Testis (tissue), 2 donors: ENCODE measurements at regions not wholly inside any gene's neighbourhood (a gene's known extent, or its start where the extent isn't known, plus 50 kb on each side); places are given as distances from the start of the nearest gene placed in this dataset.

Experiments used
- DNase-seq: peaks from one replicate; pipeline ENCODE4 v3.0.0-alpha.2; 2019
- H3K27ac ChIP-seq, 2 donors: fragments of 200-600 bp; sonication (generic); one replicate each; pipeline ENCODE4 v1.5.1; 2019
- H3K27me3 ChIP-seq: fragments of 200-600 bp; sonication (generic); one replicate; pipeline ENCODE4 v1.5.1; 2019
- H3K36me3 ChIP-seq: fragments of 200-600 bp; sonication (generic); one replicate; pipeline ENCODE4 v1.5.1; 2017; ENCODE audit warnings: low read depth; ENCODE audit errors: missing control alignments
- H3K4me1 ChIP-seq: fragments of 200-600 bp; sonication (generic); one replicate; pipeline ENCODE4 v1.5.1; 2019
- H3K4me3 ChIP-seq, 2 donors: fragments of 200-600 bp; sonication (generic); one replicate each; pipeline ENCODE4 v1.5.1; 2017 to 2019
- H3K9me3 ChIP-seq: fragments of 200-600 bp; sonication (generic); one replicate; pipeline ENCODE4 v1.5.1; 2017
- CTCF ChIP-seq, 3 experiments: fragments of 450-650 bp in 2 of 3; fragments of 200-600 bp in 1 of 3; sonication (generic) in 1 of 3; IDR thresholded peaks; one replicate each; pipeline ENCODE4 v1.5.1; 2016 to 2019; ENCODE audit warnings: antibody characterized with exemption in 3 of 3, mild to moderate bottlenecking in 2 of 3, moderate library complexity in 1 of 3
- POLR2A ChIP-seq: fragments of 450-650 bp; IDR thresholded peaks from one replicate; pipeline ENCODE4 v1.6.1; 2017; ENCODE audit warnings: antibody characterized with exemption, mild to moderate bottlenecking, moderate library complexity
- WGBS, 2 donors: methylation state at CpG; one replicate each; pipeline ENCODE4 v1.1.5; 2018; 5-methylcytosine and 5-hydroxymethylcytosine counted together
- intact Hi-C: fragments of 100-400 bp; cut with DNase I; formaldehyde crosslinking; loops from one replicate; pipeline ENCODE4 v1.15.1; 2023; ENCODE audit warnings: low total_unique reads

GRCh38 chrX:110955706-110956105 is 140.3 kb upstream of the PAK3 start:
- H3K9me3 ChIP-seq = no peaks in the 10 kb centered on the region
- intact Hi-C loops = no loop called here
- TF ChIP-seq POLR2A (no peak), CTCF (IDR thresholded peaks at IDR 0.05) (no peak)
- no peak overlapping the region for H3K4me3 ChIP-seq
- H3K4me1 ChIP-seq = peaks cover 6% of the 10 kb centered on the region
- no peaks in the 10 kb centered on the region for H3K27me3 ChIP-seq
- no peaks in the 10 kb centered on the region for H3K36me3 ChIP-seq
- DNase-seq = no peak
- no peak overlapping the region for H3K27ac ChIP-seq

- no peak for TF ChIP-seq CTCF (IDR thresholded peaks at IDR 0.05)
- TF ChIP-seq POLR2A = no peak
- peaks cover 6% of the 10 kb centered on the region for H3K4me1 ChIP-seq
- H3K9me3 ChIP-seq = no peaks in the 10 kb centered on the region
- no peak overlapping the region for H3K27ac ChIP-seq
- DNase-seq = no peak
- H3K27me3 ChIP-seq = no peaks in the 10 kb centered on the region
- no peaks in the 10 kb centered on the region for H3K36me3 ChIP-seq
- no peak overlapping the region for H3K4me3 ChIP-seq
- intact Hi-C loops = no loop called here
Measured at GRCh38 chrX:110954428-110955100, 141.4 kb upstream of the PAK3 start.

GRCh38 chrX:110951472-110952269 is 144.3 kb upstream of the PAK3 start:
- Histone ChIP-seq H3K4me1 (peaks cover 6% of the 10 kb centered on the region), H3K4me3 (no peak overlapping the region), H3K27ac (no peak overlapping the region), H3K36me3 (no peaks in the 10 kb centered on the region), H3K27me3 (no peaks in the 10 kb centered on the region), H3K9me3 (no peaks in the 10 kb centered on the region)
- no peak for DNase-seq
- TF ChIP-seq POLR2A = no peak
- no peak for TF ChIP-seq CTCF (IDR thresholded peaks at IDR 0.05)
- intact Hi-C loops = no loop called here
- 35 to 43% methylated on average over 6 of the region's 6 CpGs for WGBS, 2 donors

- H3K4me1 ChIP-seq = no peaks in the 10 kb centered on the region
- intact Hi-C loops = no loop called here
- H3K4me3 ChIP-seq = peak overlapping the region; percentile 37 to 64
- H3K27ac ChIP-seq = peak overlapping the region in 1 of 2 donors; percentile 66
- 2 to 13% methylated on average over 11 to 12 of the region's 22 CpGs for WGBS, 2 donors
- no peaks in the 10 kb centered on the region for H3K36me3 ChIP-seq
- no peak for DNase-seq
- H3K9me3 ChIP-seq = no peaks in the 10 kb centered on the region
- TF ChIP-seq POLR2A = no peak
- TF ChIP-seq CTCF (IDR thresholded peaks at IDR 0.05) = no peak
- H3K27me3 ChIP-seq = no peaks in the 10 kb centered on the region
Measured at GRCh38 chrX:110944751-110945675, 149.4 kb upstream of the CHRDL1 start.
